Amygdala (tissue), 56 donors: ENCODE measurements at regions not wholly inside any gene's neighbourhood (a gene's known extent, or its start where the extent isn't known, plus 50 kb on each side); places are given as distances from the start of the nearest gene placed in this dataset.
"Not testable (repeated sequence)": the region's sequence is repeated elsewhere in the genome, so short reads cannot be mapped to it uniquely, and the experiment has no call there.

Experiments used
- DNase-seq, 56 donors: peaks; one replicate each; lab custom pipeline; 2025; lab: John Stamatoyannopoulos, UW

DNA sequence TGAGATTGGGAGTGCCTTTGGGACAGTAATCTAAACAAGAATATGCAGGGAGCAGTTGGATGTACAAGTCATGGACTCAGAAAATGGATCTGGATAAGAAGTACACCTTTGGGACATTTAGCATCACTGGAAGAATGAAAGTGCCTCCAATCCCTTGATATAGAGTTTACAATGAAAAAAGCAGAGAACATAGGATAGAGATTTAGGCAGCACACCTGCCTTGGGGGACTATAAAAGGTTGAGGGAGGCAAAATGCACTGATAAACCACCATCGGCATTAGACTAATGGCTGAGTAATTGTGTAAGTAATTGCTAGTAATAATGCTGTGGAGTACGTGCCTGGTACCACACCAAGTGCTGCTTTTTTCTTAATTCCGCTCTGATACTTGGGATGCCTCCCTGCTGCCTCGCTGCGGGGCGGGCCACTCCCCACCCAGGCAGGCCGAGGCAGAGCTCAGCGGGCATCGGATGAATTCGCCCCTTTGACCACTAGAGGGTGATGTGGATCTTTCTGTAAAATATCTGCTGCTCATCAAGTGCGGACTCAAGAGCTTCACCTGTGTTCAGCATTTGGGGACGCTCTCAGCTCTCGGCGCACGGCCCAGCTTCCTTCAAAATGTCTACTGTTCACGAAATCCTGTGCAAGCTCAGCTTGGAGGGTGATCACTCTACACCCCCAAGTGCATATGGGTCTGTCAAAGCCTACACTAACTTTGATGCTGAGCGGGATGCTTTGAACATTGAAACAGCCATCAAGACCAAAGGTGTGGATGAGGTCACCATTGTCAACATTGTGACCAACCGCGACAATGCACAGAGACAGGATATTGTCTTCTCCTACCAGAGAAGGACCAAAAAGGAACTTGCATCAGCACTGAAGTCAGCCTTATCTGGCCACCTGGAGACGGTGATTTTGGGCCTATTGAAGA, 99.9 kb downstream of the ANKRD18B start:
- DNase-seq = peak in 47 of 56 donors; percentile 6 to 79 (median 38)

DNA sequence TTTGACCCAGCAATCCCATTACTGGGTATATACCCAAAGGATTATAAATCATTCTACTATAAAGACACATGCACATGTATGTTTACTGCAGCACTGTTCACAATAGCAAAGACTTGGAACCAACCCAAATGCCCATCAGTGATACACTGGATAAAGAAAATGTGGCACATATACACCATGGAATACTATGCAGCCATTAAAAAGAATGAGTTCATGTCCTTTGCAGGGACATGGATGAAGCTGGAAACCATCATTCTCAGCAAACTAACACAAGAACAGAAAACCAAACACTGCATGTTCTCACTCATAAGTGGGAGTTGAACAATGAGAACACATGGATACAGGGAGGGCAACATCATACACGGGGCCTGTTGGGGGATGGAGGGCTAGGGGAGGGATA, 104.3 kb downstream of the ANKRD18B start:
- DNase-seq = not testable (repeated sequence)

DNA sequence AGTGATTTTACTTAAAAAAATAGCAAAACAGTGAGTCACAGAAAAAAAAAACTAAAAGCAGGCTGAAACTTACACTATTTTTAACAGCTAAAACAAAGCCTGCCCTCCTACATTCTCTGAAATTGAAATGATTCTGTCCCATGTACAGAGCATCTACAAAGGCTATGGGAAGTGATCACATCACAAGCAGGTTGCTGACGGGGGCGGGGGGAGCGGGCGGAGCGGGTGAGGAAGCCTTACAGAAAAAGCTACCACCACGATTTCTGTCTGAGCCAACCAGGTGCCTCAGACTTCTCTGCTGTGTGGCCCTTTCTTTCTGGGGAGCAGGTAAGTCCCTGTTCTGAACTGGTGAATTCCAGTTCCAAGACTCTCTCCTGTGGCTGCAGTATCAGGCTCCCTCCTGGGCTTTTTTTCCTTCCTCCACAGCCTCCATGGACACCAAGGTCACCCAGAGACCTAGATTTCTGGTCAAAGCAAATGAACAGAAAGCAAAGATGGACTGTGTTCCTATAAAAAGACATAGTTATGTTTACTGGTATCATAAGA, 104.9 kb downstream of the ANKRD18B start:
- peak in 2 of 56 donors; percentile 9 to 13 for DNase-seq

DNA sequence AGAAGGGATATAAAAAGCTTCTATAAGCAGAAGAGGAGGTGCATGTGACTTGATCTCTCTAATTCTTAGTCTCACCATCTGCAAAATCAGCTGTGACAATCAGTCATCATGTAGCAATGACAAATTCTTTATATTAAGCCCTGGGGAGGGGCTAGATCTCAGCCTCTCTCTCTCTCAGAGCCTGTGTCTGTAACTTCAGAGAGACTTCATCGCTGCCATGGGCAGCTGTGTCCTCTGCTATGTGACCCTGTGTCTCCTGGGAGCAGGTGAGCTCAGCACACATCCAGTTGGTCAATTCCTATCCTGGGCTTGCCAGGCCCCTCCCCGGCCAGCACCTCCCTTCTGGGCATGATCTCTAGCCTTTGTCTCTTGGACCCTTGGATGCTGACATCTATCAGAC, 109.6 kb downstream of the ANKRD18B start:
- no peak for DNase-seq

DNA sequence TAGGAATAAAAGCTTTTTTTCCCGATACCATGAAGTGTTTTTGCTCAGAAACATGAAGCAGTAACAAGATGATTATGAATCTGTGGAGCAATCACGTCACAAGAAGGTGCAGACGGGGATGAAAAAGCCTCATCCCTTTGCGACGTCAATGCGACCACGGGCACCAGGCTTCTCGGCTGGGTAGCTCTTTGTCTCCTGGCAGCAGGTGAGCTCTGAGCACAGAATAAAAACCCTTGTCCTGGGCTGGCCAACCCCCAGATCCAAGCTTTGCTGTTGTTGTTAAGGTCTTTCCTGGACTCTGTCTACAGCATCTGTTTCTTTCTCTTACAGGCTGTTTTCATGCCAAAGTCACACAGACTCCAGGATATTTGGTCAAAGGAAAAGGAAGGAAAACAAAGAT, 113.8 kb downstream of the ANKRD18B start:
- no peak for DNase-seq

DNA sequence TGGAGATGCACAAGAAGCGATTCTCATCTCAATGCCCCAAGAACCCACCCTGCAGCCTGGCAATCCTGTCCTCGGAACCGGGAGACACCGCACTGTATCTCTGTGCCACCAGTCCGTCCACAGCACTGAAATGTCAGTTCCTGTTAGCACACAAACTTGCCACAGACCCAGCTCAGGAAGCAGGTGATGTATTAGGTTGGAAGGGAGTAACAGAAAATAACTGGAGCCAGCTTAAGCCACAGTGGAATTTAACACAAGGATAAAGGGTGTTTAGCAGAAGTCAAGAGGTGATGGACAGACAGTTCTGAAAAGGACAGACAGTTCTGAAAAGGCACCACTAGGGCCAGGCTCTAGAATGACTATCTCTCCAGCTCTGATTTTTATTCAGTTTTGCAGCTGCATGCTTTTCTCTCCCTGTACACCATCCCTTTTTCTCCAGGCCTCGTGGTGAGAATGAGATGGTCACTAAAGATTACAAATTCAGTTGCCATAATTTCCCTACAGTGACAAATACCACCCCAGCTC, 114.4 kb downstream of the ANKRD18B start:
- no peak for DNase-seq

DNA sequence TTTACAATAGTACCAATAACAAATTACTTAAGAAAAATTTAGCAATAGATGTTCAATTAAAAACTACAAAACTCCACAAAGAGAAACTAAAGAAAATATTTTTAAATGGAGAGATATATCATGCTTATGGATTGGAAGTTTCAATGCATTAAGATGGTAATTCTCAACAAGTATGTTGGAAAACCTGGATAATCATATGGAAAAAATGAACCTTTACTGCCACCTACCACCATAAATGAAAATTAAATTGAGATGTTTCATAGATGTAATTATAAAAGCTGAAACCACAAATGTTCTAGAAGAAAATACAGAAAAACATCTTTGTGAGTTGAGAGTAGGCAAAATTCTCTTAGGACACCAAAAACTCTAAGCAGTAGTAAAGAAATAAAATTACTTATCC, 121.7 kb downstream of the ANKRD18B start:
- no peak for DNase-seq

DNA sequence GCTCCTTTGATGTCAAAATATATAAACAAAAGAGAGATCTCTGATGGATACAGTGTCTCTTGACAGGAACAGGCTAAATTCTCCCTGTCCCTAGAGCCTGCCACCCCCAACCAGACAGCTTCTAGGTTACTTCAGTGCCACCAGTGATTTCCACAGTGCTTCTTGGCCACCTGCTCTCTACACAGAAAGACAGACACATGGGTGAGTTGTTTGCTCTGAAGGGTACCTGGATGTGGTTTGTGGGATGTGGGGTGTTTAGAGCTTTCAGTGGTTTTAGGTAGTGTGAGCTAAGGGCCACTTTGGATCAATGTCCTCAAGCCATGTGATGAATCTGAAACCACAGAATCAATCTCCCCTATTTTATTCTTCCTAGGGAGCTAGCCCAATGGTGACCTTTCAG, 125.4 kb downstream of the ANKRD18B start:
- no peak for DNase-seq

DNA sequence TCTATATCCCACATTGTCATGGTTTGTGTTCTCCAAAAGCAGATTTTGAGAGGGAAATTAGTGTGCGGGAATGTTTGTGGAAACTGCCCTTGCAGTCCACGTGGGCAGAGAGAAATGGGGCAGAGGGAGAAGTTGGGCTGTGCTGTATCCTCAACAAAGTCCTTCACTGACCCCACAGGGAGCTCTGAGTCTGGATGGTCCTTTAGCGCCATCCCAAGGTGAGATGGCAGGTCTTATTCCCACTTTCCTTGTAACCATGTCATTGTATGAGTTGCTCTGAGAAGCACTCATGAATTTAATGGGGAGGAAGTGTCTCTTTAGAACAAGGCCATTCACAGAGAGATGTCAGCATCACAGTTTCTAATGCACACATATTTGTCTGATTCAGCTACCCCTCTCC, 127.1 kb downstream of the ANKRD18B start:
- DNase-seq = no peak

DNA sequence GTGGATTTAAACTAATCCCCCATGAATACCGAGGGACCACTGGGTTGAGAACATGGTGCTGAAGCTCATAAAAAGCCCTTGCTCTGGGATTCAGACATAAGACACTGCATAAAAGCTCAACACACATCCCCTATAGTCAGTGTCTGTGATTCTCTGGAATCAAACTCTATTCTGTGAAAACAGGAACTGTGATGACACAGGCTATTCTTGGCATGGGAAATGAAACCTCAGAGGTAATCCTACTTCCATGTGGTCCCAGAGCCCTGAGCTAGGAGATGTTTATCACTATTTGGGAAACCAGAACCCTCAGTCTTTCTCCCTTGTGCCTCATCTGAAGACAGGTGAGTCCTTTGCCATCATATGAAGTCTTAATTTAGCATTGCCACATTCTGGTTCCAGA, 135.4 kb upstream of the PRSS3 start:
- DNase-seq = no peak

DNA sequence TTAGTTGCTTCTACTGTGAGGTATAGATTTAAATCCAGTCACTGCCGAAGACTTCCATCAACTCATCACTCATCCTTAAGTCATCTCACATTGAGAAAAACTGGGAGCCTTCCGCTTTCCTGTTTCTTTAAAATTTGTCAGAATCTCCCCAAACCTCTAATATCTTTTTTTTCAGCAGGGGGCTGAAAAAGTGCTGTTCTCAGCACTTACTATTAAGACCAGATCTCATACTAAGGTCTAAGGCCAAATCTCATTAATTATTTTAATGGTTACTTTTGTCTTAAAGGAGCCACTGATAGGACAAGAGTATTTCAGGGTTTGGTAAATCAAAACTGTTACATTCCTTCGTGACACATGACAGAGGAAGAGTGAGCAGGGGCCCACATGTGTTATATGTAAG, 134.6 kb upstream of the PRSS3 start:
- DNase-seq = no peak

DNA sequence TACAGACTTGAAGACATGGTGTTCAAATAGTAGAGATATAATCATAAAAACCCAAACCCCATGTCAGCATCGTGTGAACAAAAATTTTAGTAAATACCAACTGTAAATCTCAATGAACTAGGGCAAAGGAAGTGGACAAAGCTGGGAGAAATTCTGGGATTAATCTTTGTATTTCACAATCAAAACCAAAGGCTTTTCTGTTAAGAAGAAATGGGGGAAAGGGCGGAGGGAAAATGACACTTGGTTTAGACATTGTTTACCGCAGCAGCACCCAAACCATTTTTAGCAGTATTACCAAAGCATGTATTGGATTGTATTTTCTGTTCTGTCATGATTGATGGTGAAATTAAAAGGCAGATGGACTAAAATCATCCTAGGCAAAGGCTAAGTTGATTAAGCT, 134.2 kb upstream of the PRSS3 start:
- DNase-seq = no peak

DNA sequence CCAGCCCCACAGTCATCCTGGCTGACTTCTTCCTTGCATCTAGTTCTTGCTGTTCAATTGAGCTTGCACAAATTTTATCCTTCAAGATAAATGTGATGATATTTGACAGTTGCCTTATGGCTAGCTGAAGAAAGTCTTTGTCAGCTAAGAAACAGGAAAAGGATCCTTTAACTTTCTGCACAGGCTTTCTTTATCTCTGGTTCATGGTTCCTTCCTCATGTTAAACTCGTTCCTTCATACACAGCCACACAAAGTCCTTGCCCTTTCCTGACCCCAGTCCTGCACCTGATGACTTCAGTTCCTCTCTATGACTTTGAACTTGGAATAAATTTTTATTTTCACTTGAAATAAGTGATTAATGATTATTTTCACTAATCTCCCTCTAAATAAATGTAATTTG, 132.5 kb upstream of the PRSS3 start:
- no peak for DNase-seq

DNA sequence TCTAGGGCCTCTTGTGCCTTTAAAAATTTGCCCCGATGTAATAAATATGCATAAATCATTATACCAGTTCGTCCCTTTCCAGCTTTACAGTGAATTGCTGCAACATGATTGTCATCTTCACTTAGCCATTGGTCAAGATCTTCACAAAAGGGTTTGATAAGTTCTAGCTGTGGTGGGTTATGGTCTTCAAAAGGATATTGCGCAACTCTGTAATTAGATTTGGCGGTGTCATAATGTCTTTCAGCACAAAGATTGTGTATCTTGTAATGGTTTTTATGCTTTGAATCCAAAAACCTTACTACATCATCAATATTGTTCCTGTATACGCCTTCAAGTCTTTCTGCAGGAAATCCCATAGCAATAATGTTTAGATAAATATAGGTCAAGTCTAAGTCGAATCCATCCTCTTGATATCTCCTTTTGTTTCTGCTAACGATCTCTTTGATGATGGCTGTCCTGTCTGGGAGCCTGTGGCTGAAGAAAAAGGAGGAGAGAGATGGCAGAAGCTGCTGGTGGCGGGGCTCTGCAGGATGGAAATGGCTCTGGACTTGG, 119.1 kb upstream of the PRSS3 start:
- DNase-seq = not testable (repeated sequence)

DNA sequence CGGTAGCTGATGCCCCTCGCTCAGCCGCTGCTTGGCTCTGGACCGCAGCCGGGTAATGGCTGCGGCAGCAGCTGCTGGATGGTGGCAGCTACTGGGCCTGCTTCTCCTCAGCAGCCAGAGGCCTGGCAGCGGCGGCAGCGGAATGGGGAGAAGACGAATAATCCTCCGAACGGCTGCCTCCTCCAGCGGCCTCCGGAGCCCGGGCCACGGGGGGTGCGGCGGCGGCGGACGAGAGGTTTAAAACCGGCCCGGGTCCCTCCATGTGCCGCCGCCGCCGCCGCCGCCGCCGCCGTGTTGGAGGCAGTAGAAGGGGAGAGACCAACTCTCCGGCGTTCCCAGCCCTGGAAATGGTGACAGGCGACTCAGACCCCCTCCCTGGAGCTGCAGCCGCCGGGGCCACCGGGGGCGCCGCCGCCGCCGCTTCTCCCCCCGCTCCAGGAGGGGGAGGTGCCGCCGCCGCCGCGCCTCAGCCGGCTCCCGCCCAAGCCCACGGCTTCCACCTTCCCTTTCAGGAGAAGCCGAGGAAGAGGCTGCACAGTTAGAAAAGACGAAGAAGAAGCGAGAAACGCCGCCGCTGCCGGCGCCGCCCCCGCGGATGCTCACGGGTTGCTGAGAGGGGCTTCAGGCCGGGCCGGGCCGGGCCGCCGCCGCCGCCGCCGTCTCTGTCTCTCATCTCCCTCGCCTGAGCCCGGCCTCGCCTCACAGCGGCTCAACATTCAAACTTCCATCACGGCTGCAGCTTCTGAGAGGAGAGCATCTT, 118.4 kb upstream of the PRSS3 start:
- DNase-seq = peak in 51 of 56 donors; percentile 5 to 82 (median 54)

DNA sequence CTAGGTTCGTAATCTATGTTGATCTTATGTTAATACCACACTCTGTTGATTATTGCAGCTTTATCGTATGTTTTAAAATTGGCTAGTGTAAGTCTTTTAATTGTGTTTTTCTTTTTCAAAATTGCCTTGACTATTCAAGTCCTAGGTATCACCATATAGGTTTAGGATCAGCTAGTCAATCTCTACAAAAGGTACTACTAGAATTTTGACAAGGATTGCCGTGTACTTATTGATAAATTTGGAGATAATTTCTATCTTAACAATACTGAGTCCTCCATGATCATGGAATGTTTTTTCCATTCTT, 117.9 kb upstream of the PRSS3 start:
- no peak for DNase-seq

DNA sequence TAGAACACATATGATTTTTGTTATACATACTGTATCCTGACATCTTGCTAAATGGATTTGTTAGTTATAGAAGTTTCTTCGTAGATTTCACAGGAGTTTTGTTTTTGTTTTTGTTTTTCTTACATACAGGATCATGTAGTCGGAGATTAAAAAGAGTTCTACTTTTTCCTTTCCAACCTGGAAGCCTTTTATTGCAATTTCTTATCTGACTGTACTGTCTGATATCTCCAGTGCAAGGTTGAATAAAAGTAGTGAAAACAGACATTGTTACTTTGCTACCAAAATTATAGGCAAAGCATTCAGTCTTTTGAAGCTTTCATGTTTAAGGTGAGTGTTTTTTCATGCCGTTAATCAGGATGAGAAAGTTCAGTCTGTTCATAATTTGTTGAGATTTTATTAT, 117.4 kb upstream of the PRSS3 start:
- no peak for DNase-seq

DNA sequence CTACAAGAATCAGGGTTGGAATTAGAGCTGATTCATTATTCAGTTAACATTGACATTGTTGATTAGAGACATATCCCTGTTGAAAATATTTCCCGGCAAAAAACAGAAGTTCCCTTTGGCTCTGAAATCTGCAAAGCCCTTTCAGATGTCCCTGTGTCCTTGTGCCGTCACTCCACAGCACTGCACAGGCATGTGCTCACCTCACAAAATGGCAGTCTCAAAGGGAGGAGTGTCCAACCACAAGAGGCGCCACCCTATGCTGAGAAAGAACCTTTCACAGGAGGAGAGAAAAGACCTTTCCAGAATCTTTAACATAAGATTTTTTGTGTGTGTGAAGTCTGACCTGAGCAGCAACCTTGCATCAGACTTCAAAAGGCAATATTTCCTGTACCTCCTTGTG, 112.8 kb upstream of the PRSS3 start:
- DNase-seq = no peak

DNA sequence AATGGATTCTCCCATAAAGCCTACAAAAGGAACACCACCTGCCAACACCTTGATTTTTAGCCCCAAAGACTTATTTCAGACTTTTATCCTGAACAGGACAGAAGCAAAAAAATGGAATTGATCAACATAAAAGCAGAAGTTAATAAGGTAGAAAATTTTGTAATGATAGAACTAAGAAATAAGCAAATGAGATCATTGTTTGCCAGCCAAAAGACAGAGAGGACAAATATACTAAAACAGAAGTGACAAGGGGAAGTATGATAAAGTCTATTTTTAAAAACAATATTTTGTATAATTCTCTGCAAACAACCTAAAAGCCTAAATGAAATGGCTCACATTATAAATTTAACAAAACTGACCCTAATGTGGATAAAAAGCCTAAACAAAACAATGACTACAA, 110.5 kb upstream of the PRSS3 start:
- no peak for DNase-seq

DNA sequence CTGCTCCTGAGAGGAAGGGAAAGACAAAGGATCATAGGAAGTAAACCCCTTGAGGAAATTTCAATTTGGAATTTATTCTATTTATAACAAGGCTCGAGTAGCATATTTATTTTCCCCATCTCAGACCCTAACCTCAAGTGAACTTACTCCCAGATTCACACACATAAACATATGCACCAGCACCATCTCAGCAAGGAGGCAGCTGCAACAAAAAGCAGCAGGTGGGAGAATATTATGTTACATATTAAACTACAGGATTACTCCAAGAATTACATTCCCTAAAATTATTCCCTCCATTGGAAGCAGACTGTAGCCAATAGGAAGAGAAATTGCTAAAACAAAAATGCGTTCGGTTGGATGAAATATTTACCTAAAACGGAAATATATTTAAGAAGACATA, 108.4 kb upstream of the PRSS3 start:
- no peak for DNase-seq

DNA sequence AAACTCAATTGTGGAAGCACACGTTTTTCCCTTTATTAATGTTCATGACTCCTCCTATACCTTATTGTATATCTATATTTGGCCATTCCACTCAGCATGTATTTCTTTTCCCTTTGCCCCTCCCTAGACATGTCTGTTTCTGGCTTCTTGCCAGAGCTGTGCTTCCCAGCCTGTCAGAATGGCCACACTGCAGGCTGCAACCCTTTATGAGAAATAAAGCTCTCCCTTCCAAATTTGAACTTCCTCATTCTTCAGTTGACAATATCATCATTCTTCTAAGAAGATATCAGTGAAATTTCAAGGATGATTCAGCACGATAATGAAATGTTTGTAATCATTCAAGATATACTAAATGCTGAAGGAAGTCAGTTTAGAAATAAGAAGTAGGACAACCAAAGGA, 107.6 kb upstream of the PRSS3 start:
- DNase-seq = peak in 1 of 56 donors; percentile 6
